HG03521 (cell line): ENCODE measurements at regions not wholly inside any gene's neighbourhood (a gene's known extent, or its start where the extent isn't known, plus 50 kb on each side); places are given as distances from the start of the nearest gene placed in this dataset.
"Not testable (repeated sequence)": the region's sequence is repeated elsewhere in the genome, so short reads cannot be mapped to it uniquely, and the experiment has no call there.

Experiments
- ATAC-seq: cut with Tn5 transposase; IDR thresholded peaks from one replicate; pipeline ENCODE4 v1.9.1; 2021; ENCODE audit warnings: mild to moderate bottlenecking, moderate library complexity; ENCODE audit not compliant: unreplicated experiment

DNA sequence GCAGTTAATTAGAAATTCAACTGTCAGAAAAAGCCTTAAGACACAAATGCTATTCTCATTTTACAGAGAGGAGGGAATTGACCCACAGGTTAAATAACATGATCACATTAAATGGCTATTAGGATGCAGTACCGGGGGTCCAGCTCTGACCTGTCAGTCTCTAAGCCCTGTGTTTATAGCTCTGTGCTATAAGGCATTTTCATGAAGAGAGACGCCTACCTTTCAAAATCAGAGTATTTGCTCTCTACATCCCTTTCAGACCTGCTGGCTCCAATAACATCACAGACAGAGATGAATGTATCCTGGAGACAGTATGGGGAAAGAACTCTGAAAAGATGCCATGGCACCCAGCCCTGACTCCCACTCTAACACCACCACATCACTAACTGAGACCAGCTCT, 189.9 kb upstream of the PRSS58 start:
- ATAC-seq: no peak

DNA sequence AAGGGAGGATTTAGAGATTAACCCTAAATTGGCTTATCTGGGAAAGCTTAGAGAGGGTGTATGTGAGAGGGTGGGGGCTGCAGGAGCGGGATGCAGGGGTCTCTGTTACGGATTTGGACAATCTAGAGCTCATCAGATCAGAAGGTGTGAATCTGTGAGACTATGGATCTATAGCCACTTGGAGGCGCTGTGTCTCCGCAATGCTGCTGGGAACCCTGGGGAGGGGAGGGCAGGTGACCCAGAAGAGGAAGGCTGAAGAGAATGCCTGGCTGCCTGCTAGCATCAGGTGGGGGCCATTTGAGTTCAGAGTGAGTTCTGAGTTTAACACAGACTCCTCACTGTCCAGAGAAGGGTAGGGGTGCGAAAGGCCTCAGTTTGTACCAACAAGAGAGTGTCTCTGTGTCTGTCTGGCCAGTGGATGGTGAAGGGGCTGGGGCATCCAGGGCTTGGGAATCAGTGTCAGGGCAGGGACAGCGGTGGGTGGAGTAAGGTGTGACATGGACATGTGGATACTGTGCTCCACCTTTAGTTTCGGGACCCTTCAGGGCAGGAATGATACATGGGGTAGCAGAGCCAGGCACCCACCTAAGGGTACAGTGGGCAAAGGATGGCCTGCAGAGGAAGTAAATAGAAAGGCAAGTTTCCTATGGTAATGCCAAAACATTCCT, 187.3 kb upstream of the PRSS58 start:
- no peak for ATAC-seq

DNA sequence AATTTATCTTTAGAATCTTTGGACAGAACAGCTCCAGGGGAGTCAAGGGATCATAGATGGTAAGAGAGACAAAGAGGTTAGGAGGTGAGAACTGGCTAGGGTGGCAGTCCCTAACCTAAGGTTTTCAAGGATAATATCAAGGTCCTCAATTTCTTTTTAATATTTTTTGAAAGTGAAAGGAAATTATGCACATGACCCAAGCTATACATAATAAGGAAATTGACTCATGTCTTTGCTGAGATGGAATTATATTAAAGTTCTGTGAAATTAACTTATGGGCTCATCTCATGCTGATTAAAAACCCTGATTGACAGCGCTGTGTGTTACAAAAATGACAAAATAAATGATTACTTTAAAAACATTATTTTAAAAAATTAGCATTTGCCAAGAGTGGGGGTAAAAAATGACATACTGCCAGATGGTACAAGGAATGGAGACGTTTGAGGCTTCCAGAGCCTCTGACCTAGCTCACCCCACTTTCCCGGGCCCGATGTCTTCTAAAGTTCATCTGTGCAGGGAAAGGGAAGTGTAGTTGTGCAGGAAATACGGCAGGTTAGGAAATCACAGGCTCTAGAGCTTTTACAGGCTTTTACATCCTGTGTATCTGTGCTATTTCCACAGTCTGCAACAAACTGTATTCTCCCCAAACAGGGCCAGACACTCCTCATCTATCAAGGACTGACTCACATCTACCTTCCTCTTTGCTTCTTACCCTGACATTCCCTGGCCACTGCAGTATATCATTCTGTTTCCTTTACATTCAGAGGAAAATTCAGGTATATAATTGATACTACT, 185.6 kb upstream of the PRSS58 start:
- no peak for ATAC-seq

DNA sequence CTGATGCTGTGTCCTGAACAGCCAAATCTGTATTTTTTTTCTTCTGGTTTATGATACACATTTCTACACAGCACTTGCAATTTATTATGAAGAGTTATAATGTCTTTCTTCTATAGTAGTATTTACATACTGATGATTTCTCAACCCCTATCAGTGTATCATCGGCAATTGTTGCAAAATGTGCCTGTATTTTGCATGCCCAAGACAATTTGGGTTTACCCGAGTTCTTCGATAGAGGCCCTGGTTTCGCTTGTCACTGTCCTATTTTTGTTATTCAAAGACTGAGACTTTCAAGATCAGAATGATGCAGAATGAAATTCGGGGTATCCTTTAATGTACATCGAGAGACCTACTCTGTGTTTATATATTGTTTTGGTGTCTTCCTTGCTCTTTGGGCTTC, 184.5 kb upstream of the PRSS58 start:
- no peak for ATAC-seq

DNA sequence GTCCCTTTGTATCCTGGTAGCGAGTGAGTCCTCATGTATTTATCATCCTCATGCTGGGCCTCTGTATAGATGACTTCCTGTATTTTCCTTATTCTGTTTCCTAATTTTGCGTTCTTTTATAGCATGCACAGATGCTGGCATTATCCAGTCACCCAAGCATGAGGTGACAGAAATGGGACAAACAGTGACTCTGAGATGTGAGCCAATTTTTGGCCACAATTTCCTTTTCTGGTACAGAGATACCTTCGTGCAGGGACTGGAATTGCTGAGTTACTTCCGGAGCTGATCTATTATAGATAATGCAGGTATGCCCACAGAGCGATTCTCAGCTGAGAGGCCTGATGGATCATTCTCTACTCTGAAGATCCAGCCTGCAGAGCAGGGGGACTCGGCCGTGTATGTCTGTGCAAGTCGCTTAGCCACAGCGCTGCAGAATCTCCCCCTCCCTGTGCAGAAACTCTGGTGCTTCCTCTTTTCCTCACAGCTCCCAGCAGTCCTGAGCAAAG, 183.1 kb upstream of the PRSS58 start:
- no peak for ATAC-seq

DNA sequence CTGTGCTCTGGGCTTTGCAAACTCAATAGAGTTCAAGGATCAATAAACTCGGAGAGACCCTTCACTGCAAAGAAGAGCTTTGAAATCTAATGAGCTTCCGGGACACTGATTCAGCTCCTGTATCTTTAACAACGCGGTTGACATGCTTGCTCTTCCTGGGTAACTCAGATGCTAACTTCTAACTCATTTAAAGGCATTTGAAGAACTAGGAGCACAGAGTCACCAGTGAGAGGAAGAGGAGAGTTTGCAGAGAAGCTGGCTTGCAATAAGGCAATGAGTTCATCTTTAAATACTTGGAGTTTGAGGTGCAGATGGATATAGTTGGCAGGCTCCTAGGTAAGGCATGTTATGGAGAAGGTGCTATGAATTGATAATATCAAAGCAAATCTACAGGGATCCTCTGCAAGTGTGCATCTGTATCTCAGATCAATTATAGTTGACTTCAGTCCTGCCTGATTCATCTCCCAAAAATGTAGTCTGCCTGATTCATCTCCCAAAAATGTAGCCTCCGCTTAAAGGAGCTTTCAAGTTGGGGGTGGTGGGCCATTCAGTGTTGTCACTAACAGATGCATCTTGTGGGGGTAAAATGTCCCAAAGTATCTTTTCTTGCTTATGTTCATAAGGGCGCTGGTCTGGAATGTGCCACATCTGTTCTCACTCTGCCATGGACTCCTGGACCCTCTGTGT, 182.5 kb upstream of the PRSS58 start:
- ATAC-seq: no peak

DNA sequence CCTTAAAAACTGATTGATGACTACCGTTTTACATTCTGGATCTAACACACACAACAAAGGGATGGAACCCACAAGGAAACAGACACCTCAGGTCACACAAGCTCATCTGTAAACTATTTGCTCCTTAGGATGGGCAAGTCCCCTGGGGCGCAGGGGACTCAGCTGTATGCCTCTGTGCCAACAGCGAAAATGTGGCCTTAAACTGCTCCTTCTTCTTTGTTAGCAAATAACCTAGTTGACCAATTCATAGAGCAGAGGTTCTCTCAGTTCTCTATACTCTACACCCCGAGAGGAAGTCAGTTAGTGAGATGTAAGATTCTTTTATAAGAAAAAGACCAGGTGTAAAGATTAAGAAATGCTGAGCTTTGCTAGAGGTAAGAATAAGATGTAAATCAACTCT, 181.9 kb upstream of the PRSS58 start:
- ATAC-seq: peak; percentile 42

DNA sequence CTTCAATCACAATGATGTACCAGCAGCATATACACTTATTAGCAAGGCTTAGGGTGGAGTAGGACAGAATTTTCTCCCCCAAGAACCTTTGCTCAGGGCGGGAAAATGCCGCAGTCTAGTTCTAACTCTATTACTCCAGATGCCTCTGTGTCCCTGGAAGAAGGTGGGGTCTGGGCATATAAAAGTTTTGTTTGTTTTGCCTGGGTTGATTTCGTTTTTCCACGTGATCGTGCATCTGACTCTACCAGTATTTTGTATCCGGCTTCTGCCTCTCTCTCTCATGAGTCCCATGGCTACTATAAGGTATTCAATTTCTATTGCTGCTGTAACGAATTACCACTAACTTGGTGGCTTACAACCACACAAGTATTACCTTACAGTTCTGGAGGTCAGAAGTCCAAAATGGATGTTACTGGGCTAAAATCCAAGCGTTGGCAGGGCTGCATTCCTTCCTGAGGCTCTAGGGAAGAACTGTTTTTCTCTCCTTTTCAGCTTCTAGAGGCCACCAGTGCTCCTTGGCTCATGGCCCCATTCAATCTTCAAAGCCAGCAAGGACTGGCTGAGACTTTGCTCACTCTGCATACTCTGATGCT, 181.2 kb upstream of the PRSS58 start:
- no peak for ATAC-seq

DNA sequence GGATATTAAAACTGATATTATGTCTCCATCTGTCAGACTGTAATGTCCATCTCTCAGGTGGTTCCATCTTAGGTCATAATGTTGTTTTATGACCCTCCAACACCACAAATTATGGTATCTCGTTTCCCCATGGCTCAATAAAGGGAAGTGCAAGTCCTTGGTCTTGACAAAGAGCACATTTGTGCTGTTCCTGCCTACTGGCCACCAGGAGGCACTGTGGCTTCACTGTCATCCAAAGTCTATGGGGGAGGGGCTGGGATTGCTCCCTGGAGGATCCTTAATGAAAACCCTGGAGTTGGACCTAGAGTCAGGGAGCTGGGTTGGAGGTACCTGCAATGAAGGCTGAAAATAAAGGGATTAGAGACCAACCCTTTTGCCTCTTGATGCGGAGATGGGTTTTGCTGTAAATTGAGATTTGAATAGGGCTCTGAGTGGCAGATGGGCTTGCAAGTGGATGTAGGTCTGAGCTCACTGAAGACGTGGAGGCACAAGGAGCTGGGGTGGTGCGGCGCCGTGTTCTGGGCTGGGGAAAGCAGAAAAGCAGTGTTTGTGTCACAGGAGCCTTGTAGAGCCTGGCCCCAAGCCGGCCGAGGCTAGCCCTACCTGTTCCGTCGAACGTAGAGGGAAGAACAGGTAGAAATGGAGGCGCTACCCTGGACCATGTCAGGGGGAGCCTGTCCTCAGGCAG, 180.5 kb upstream of the PRSS58 start:
- peak; percentile 37 for ATAC-seq

DNA sequence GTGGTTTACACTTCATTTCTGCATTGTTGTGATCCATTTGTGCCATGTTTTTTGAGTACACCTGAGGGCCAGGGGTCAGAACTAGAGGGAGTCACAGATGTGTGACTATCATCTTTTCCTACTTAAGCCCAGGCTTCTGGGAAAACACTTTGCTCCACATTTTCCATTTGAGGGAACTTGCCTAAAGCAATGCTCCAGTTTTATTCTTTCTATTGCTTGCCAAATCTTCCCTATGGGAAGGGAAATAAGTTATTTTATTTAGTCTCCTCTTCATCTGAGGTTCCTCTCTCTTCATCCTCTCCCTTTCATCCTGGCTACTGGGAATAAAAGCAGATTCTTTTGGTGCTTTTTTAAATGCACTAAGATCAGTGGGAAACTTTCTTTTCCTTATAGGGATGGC, 179.9 kb upstream of the PRSS58 start:
- no peak for ATAC-seq

DNA sequence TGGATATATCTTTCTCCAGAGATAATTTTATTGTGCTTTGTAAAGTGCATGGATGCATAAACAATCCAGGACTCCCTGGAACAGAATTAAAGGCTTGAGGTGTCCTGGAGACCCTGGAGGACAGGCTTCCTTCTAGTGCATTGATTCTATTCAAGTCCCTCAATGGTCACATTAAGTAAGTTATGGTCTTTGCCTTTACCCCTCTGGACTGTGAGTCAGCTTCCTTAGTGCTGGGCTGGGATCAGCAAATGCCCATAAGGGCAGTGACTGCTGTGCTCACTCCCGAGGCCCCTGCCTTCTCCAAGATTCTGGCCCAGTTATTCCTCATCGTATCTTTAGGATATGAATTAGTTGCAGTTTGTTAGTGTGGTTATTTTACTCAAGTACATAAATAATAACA, 178.7 kb upstream of the PRSS58 start:
- no peak for ATAC-seq

DNA sequence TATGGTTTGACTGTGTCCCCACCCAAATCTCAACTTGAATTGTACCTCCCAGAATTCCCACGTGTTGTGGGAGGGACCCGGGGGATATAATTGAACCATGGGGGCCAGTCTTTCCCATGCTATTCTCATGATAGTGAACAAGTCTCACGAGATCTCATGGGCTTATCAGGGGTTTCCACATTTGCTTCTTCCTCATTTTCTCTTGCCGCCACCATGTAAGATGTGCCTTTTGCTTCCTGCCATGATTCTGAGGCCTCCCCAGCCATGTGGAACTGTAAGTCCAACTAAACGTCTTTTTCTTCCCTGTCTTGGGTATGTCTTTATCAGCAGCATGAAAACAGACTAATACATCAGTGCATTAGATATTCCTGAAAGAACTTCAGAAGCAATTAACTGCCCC, 177.7 kb upstream of the PRSS58 start:
- ATAC-seq: not testable (repeated sequence)

DNA sequence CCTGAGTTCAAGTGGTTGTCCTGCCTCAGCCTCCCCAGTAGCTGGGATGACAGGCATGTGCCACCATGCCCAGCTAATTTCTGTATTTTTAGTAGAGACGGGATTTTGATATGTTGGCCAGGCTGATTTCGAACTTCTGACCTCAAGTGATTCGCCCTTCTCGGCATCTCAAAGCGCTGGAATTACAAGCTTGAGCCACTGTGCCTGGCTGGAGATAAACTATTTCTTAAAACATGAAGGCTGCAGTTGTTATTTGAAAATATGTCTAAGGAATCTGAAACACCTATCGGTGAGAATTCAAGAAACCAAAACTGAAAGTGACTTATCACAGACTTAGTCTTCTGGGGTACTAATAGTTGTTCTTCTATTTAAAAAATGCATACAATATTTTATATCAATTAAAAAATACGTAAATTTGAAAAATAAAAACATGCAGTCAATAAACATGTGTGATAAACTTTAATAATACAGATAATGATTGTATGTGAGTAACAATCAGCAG, 176.9 kb upstream of the PRSS58 start:
- no peak for ATAC-seq

DNA sequence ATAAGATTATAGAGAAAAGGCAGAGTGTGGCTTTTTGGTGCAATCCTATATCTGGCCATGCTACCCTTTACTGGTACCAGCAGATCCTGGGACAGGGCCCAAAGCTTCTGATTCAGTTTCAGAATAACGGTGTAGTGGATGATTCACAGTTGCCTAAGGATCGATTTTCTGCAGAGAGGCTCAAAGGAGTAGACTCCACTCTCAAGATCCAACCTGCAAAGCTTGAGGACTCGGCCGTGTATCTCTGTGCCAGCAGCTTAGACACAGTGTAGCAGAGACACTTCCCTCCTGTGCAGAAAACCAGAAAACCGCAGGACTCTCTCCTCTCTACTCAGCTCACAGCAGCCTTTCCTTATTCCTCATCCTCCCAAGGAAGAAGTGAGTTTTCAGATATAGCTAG, 176.3 kb upstream of the PRSS58 start:
- ATAC-seq: not testable (repeated sequence)

DNA sequence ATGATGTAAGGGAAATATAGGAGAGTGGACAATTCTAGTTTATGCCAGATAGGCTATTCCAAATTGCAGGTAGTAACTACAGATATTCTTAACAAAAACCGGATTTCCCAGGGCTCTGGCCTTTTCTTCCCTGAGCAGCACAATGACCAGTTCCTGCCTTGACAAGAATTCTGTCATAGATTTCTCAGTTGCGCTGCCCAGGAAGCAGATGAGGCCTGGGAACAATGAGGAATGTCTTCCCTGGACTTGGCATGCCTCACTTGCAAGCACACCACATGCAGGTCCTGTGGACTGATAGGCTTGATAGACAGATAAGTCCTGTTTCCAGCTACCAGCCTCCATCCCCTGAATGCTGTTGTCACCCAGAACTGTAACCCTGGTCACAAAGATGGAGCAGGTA, 174.5 kb upstream of the PRSS58 start:
- no peak for ATAC-seq

DNA sequence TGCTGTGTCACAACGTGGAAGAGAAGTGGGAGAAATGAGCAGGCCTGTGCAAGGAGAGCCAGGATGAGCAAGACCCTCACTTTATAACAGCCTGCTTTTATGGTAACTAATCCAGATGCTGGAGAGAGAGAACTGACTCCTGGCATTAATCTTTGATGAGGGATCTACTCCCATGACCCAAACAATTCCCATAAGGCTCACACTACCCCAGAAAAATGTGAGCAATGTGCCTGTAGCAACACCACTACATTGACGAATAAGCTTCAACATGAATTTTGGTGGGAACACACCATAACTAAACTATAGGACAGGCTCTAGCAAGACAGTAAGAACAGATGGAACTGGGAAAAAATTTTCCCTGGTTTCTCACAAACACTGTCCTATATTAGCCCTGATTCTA, 173.6 kb upstream of the PRSS58 start:
- no peak for ATAC-seq

DNA sequence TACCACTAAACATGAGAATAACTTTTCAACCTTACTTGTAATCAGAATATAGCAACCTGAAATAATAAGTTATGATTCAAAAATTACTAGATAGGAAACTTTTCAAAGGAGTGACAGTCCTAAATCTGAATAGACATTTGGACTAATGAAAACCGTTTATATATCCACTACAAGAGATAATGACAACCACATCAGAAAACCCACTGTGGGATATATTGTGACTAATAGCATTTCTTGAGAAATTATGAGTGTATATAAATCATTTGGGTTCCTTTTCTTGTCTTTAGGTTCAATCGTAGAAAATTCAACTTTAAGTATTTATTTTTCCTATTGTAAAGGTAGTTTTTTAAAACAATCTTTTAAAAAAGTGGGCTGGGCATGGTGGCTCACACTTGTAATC, 170.2 kb upstream of the PRSS58 start:
- ATAC-seq: no peak

DNA sequence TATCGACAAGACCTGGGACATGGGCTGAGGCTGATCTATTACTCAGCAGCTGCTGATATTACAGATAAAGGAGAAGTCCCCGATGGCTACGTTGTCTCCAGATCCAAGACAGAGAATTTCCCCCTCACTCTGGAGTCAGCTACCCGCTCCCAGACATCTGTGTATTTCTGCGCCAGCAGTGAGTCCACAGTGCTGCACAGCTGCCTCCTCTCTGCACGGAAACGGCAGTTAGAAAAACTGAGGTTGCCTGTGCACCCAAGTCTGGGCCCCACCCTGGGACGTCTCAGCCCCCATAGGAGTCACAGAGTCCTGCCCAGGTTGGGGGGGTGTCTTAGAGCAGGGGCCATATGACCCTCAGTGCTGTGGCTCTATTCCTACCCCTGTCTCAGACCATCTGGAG, 167.4 kb upstream of the PRSS58 start:
- ATAC-seq: no peak

DNA sequence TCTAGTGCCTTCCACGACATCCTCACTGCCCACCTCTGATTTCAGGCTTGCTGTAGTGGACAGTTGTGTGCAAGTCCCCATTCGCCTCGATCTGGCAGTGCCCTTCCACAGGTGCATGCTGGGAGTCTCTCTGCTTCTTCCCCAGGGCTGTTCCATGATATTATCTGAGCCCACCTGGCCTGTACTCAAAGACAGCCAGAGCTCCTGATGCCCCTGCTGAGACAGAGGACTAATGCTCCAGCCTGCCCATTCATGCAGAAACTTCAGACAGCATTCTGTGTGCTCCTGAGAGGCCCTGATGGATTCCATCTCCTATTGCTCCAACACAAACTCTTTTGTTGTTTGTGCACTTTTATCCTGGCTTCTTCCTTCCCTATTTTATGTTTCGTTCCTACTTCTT, 164.8 kb upstream of the PRSS58 start:
- no peak for ATAC-seq

DNA sequence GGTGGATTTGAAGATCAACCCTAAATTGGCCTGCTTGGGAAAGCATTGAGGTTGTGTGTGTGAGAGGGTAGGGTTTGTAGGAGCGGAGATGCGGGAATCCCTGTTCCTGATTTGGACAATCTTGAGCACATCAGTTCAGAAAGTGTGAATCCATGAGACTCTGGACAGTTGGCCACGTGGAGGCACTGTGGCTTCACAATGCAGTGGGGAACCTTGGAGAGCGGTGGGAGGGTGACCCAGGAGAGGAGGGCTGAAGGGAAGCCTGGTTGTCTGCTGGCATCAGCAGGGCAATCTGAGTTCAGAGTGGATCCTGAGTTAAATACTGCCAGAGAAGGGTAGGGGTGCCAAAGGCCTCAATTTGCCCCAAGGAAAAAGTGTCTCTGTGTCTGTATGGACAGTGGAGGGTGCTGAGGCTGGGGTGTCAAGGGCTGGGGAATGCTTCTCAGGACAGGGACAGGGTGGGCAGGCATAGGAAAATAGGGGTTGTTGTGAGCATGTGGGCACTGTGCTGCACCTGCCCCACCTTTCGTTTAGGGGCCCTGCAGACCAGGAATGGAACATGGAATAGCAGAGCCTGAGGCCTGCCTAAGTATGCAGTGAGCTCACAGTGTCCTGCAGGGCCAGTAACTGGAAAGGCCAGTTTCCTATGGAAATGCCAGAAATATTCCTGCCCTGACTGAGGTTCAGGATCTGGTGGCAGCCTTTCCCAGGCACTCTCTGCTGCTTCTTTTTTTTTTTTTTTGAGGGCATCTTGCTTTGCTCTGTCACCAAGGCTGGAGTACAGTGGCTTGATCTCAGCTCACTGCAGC, 162.9 kb upstream of the PRSS58 start:
- no peak for ATAC-seq
